B cell (primary cell): ENCODE measurements at regions not wholly inside any gene's neighbourhood (a gene's known extent, or its start where the extent isn't known, plus 50 kb on each side); places are given as distances from the start of the nearest gene placed in this dataset.

Source experiments
- ATAC-seq: fragments of 200-7000 bp; cut with Tn5 transposase; one replicate; pipeline ENCODE4 v1.10.0; 2021; ENCODE audit warnings: low read depth, mild to moderate bottlenecking, moderate number of reproducible peaks, moderate library complexity
- CTCF ChIA-PET: fragments of 350-600 bp; sonication (Branson Sonifier 250); formaldehyde crosslinking; loops from one replicate; lab custom pipeline; 2021; ENCODE audit warnings: antibody characterized with exemption, inconsistent platforms; lab: Charles Lee
- POLR2A ChIA-PET: fragments of 350-600 bp; sonication (Branson Sonifier 250); formaldehyde crosslinking; loops from one replicate; lab custom pipeline; 2021; ENCODE audit warnings: antibody characterized with exemption; lab: Charles Lee
- DNase-seq: peaks from one replicate; pipeline ENCODE4 v3.0.0; 2013
- H2AFZ ChIP-seq: 2 replicates; pipeline ENCODE4 v1.6.1; 2012; ENCODE audit warnings: mild to moderate bottlenecking, low read depth, low read length; ENCODE audit not compliant: insufficient read depth, poor library complexity, severe bottlenecking
- H3K27ac ChIP-seq, 2 donors: 1 replicate in 1 of 2; 2 replicates in 1 of 2; pipeline ENCODE4 v1.5.1; 2012 to 2013; ENCODE audit warnings: low read length in 2 of 2, mild to moderate bottlenecking in 2 of 2, moderate library complexity in 1 of 2
- H3K27me3 ChIP-seq, 4 experiments: fragments of 200-600 bp in 1 of 4; sonication (generic) in 1 of 4; replicated peaks in 1 of 4; 1 replicate in 2 of 4; 2 replicates in 2 of 4; pipeline versions ENCODE4 v1.6.1 to v1.7.0; 2013 to 2016; ENCODE audit warnings: low read length in 3 of 4, mild to moderate bottlenecking in 2 of 4, mixed read lengths in 1 of 4, moderate library complexity in 1 of 4; ENCODE audit not compliant: insufficient read depth in 4 of 4, control insufficient read depth in 3 of 4; ENCODE audit errors: control extremely low read depth in 1 of 4
- H3K36me3 ChIP-seq, 2 experiments: replicated peaks in 1 of 2; 1 replicate in 1 of 2; 2 replicates in 1 of 2; pipeline versions ENCODE4 v1.6.1 to v1.7.1; 2013; ENCODE audit warnings: low read length in 1 of 2; ENCODE audit not compliant: insufficient read depth in 2 of 2, control insufficient read depth in 1 of 2; ENCODE audit errors: control extremely low read depth in 1 of 2, extremely low read depth in 1 of 2
- H3K4me1 ChIP-seq, 2 donors: fragments of 200-600 bp in 1 of 2; sonication (generic) in 1 of 2; 1 replicate in 1 of 2; 2 replicates in 1 of 2; pipeline versions ENCODE4 v1.5.1 to v1.6.1; 2013 to 2017; ENCODE audit warnings: low read length in 2 of 2; ENCODE audit not compliant: control insufficient read depth in 2 of 2, insufficient read depth in 2 of 2
- H3K4me2 ChIP-seq: replicated peaks from 2 replicates; pipeline ENCODE3; 2012; ENCODE audit warnings: mild to moderate bottlenecking, low read depth, low read length; ENCODE audit not compliant: poor library complexity, severe bottlenecking
- H3K4me3 ChIP-seq, 5 experiments: fragments of 200-600 bp in 1 of 5; sonication (generic) in 1 of 5; 1 replicate in 3 of 5; 2 replicates in 2 of 5; pipeline versions ENCODE4 v1.5.1 to v1.7.0; 2011 to 2016; ENCODE audit warnings: low read length in 4 of 5, mild to moderate bottlenecking in 4 of 5, low read depth in 2 of 5, control low read depth in 1 of 5, moderate library complexity in 1 of 5; ENCODE audit not compliant: insufficient read depth in 1 of 5; ENCODE audit errors: control extremely low read depth in 1 of 5, extremely low read depth in 1 of 5
- H3K79me2 ChIP-seq: fragments of 200-600 bp; sonication (generic); one replicate; pipeline ENCODE4 v1.6.0; 2016; ENCODE audit warnings: low read length; ENCODE audit not compliant: control insufficient read depth, insufficient read depth
- H3K9ac ChIP-seq: fragments of 200-600 bp; sonication (generic); 2 replicates; pipeline ENCODE4 v1.6.1; 2017; ENCODE audit warnings: mild to moderate bottlenecking, low read length, moderate library complexity
- H3K9me3 ChIP-seq, 3 donors: one replicate each; pipeline versions ENCODE4 v1.6.1 to v1.7.1; 2013; ENCODE audit warnings: low read length in 2 of 3; ENCODE audit not compliant: control insufficient read depth in 2 of 3, insufficient read depth in 1 of 3; ENCODE audit errors: control extremely low read depth in 1 of 3
- H4K20me1 ChIP-seq: 2 replicates; pipeline ENCODE4 v1.6.0; 2012; ENCODE audit warnings: mild to moderate bottlenecking, low read length; ENCODE audit not compliant: insufficient read depth, control insufficient read depth, poor library complexity, severe bottlenecking
- H3K27ac Mint-ChIP-seq: one replicate; pipeline ENCODE4 v1.8.0; 2021; ENCODE audit warnings: mixed read lengths
- H3K27me3 Mint-ChIP-seq: one replicate; pipeline ENCODE4 v1.8.0; 2021; ENCODE audit warnings: mixed read lengths
- H3K4me1 Mint-ChIP-seq: one replicate; pipeline ENCODE4 v1.8.0; 2021; ENCODE audit warnings: mixed read lengths
- H3K4me3 Mint-ChIP-seq: one replicate; pipeline ENCODE4 v1.8.0; 2021; ENCODE audit warnings: mixed read lengths
- H3K9me3 Mint-ChIP-seq: one replicate; pipeline ENCODE4 v1.8.0; 2022; ENCODE audit warnings: mixed read lengths; ENCODE audit not compliant: insufficient read depth
- EZH2 ChIP-seq: IDR thresholded peaks from 2 replicates; pipeline ENCODE4 v1.6.1; 2012; ENCODE audit warnings: borderline replicate concordance, low read depth, mild to moderate bottlenecking, moderate library complexity, low read length; ENCODE audit not compliant: insufficient read depth, poor library complexity, severe bottlenecking
- WGBS: methylation state at CpG from one replicate; pipeline ENCODE4 v1.1.5; 2013; ENCODE audit warnings: missing lambda C conversion rate; ENCODE audit not compliant: insufficient coverage; 5-methylcytosine and 5-hydroxymethylcytosine counted together
- intact Hi-C: fragments of 100-400 bp; cut with micrococcal nuclease; formaldehyde crosslinking; loops from one replicate; pipeline ENCODE4 v1.10.0; 2022
- TF ChIP-seq, protein P1 (sequence below): fragments of 200-600 bp; IDR thresholded peaks from one replicate; pipeline ENCODE4 v1.8.0; 2022; ENCODE audit warnings: antibody characterized with exemption, mild to moderate bottlenecking

DNA sequence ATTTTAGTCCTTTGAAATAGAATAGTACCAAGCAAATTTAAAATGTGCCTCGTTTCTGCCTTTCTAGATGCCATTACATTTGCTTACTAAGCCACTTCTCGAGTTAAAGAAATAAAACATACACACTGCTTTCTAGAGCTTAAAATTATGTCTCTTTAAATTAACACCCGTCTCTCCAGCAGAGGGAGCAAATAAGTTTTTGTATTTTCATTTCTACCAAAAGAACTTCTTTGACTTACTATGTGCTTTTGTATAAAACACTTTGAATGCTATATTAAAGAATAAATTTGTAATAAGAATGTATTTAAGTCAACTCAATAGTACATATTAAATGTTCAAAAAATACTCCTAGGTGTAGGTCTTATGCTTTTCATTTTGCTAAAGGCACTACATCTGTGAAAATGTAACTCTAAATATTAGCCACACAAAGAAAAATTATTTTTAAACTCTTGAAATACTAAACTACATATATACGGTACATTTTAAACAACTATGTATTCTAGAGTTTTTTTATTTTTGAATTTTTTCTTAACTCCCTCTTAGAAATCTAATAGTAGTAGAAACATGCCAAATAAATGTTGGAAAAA lies 269.3 kb upstream of the MIR17HG start:
- no peaks in the 10 kb centered on the region for H4K20me1 ChIP-seq
- CTCF ChIA-PET, result no interaction called here
- TF ChIP-seq, protein P1, sequence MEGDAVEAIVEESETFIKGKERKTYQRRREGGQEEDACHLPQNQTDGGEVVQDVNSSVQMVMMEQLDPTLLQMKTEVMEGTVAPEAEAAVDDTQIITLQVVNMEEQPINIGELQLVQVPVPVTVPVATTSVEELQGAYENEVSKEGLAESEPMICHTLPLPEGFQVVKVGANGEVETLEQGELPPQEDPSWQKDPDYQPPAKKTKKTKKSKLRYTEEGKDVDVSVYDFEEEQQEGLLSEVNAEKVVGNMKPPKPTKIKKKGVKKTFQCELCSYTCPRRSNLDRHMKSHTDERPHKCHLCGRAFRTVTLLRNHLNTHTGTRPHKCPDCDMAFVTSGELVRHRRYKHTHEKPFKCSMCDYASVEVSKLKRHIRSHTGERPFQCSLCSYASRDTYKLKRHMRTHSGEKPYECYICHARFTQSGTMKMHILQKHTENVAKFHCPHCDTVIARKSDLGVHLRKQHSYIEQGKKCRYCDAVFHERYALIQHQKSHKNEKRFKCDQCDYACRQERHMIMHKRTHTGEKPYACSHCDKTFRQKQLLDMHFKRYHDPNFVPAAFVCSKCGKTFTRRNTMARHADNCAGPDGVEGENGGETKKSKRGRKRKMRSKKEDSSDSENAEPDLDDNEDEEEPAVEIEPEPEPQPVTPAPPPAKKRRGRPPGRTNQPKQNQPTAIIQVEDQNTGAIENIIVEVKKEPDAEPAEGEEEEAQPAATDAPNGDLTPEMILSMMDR, result no peak
- TF ChIP-seq EZH2, result no peak

DNA sequence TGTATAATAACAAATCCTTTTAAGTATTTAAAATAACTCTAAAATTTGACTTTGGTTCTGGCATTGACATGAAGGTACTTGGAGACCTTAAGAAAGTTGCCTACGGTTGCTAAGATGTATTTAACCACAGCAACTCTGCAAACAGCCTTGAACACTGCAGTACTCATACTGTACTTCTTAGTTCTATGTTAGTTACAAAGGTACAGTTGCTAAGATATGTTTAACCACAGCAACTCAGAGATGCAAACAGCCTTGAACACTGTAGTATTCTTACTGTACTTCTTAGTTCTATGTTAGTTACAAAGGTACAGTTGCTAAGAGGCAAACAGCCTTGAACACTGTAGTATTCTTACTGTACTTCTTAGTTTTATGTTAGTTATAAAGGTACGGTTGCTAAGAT lies 268.3 kb upstream of the MIR17HG start:
- H3K79me2 ChIP-seq, result no peaks in the 10 kb centered on the region
- intact Hi-C loops, result no loop called here
- H3K36me3 ChIP-seq, result no peaks in the 10 kb centered on the region
- no peak overlapping the region for H3K4me3 ChIP-seq
- no peaks in the 10 kb centered on the region for H3K4me1 Mint-ChIP-seq
- H3K27ac ChIP-seq, result no peak overlapping the region
- no peak for DNase-seq
- no peaks in the 10 kb centered on the region for H3K27me3 Mint-ChIP-seq
- no peaks in the 10 kb centered on the region for H3K4me1 ChIP-seq
- no peak overlapping the region for H2AFZ ChIP-seq
- no peak for TF ChIP-seq EZH2
- TF ChIP-seq, protein P1, result no peak
- no peaks in the 10 kb centered on the region for H3K9me3 Mint-ChIP-seq
- no peaks in the 10 kb centered on the region for H3K9me3 ChIP-seq
- H4K20me1 ChIP-seq, result no peaks in the 10 kb centered on the region
- H3K27ac Mint-ChIP-seq, result no peak overlapping the region
- ChIA-PET CTCF (no interaction called here), POLR2A (no interaction called here)
- no peak overlapping the region for H3K4me2 ChIP-seq
- H3K27me3 ChIP-seq, result no peaks in the 10 kb centered on the region
- no CpG with 5 or more reads among the region's 2 CpGs for WGBS
- no peak overlapping the region for H3K4me3 Mint-ChIP-seq
- ATAC-seq, result no peak
- no peak overlapping the region for H3K9ac ChIP-seq

More for the DNA sequence above, 269.3 kb upstream of the MIR17HG start:
- no peak overlapping the region for H2AFZ ChIP-seq
- no peaks in the 10 kb centered on the region for H3K9me3 ChIP-seq
- ATAC-seq (no peak), DNase-seq (no peak)
- H3K4me3 ChIP-seq, result no peak overlapping the region
- H3K79me2 ChIP-seq, result no peaks in the 10 kb centered on the region
- POLR2A ChIA-PET, result no interaction called here
- H3K9ac ChIP-seq, result no peak overlapping the region
- Mint-ChIP-seq H3K4me3 (no peak overlapping the region), H3K9me3 (no peaks in the 10 kb centered on the region), H3K4me1 (no peaks in the 10 kb centered on the region), H3K27ac (no peak overlapping the region), H3K27me3 (no peaks in the 10 kb centered on the region)
- intact Hi-C loops, result no loop called here
- H3K4me1 ChIP-seq, result no peaks in the 10 kb centered on the region
- no peaks in the 10 kb centered on the region for H3K36me3 ChIP-seq
- H3K27me3 ChIP-seq, result no peaks in the 10 kb centered on the region
- H3K27ac ChIP-seq, result no peak overlapping the region
- no CpG with 5 or more reads among the region's 4 CpGs for WGBS
- H3K4me2 ChIP-seq, result no peak overlapping the region
